Mucosa of gallbladder (tissue), 1 donor: ENCODE measurements at regions not wholly inside any gene's neighbourhood (a gene's known extent, or its start where the extent isn't known, plus 50 kb on each side); places are given as distances from the start of the nearest gene placed in this dataset.

ENCODE experiments used
- DNase-seq: peaks from one replicate; pipeline ENCODE4 v3.0.0-alpha.2; 2020; ENCODE audit warnings: low spot score
- donor health status: DM: no; HTN: no; CAD: no.

DNA sequence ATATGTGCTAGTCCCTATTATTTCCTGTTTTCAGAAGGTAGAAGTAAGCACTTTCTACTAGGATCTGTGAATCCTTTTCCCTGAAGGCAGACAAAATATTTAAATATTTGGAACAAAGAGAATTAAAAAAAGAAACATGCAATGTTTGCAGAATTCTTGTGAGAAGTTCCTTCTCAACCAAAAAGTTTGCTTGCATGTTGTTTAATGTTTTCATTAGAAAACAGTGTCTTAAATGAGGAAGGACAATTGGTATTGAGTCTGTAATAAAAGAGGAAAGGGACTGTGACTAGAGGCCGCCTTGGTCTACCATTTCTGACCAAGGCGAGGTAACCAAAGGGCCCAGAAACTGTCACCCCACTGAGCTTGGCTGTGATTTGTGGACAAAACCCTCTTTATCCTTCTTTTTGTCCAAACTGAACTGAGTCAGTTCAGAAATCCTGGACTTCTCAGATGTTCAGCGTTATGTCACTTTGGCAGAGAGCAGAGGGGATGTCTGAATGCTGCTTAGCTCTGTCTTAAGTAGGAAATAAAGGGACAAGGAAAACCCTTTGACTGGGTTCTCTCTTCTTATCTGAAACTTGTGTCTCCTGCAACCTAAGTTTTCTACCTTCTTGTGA lies 129.8 kb upstream of the CPM start:
- DNase-seq, result no peak

DNA sequence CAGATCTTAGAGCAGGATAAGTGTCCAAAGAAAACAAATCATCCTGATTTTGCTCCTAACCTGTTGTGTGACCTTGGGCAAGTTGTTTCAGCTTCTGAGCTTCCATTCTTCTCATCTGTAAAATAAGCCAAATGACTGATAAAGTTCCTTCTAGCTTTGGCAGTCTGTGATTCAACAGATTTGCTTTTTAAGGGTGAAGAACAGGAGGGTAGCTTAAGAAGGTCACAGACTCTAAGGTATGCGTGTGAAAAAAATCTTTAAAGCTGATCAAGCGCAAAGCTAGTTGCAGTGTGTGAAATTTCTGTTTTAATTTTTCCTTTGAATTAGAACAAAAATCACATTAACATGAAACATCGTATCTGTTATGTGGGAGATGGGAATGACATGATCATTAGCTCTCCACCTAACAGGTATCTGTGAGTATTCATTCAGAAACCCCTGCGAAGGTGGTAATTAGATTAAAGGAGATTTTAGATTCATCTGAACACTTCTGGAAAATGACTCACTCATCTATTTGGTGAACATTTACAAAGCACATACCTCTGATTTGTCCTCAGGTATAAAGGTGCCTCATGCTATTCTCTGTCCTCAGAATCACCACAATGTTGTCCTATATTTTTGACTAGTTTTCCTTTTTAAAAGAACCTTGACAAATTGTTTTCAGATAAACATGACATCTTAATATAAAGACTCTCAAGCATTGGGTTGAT lies 131.9 kb upstream of the CPM start:
- no peak for DNase-seq

GRCh38 chr12:69065775-69066174 lies 132.8 kb upstream of the CPM start:
- DNase-seq, result no peak

GRCh38 chr12:69066492-69067373 lies 133.8 kb upstream of the CPM start:
- DNase-seq, result no peak

DNA sequence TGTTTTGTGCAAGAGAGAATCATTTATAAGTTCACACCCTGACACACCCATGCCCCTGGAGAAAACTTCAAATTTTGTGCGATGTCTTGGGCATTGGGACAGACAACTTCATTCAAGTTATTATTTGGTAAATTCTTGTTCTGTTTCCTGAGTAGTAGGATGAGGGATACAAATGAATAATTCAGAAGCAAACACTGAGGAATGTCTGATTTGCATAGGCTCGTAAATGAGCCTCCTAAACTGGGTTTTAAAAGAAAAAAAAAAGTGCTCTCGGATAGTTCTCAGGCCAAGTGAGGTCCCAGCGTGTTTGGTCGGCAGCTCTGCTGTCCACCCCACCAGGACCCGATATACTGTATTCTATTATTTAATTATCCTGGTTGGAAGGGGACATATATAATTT lies 134.7 kb upstream of the CPM start:
- no peak for DNase-seq

GRCh38 chr12:69068448-69068847 lies 135.5 kb upstream of the CPM start:
- DNase-seq, result peak; percentile 78

DNA sequence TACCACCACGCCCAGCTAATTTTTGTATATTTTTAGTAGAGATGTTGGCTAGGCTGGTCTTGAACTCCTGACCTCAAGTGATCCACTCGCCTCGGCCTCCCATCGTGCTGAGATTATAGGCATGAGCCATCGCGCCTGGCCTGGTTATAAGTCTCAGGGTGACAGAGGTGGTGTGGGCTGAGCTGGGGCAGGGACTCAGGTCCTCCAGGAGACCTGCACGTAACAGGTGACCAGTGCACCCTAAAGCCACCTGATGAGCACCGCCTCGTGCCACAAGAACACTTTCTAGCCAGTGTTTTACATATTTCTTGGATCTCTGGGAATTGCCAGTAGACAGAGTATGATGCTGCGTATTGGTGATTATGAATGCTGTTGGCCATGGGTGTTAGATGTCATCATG lies 136.5 kb upstream of the CPM start:
- no peak for DNase-seq

- DNase-seq, result peak; percentile 72
Observed at GRCh38 chr12:69070319-69071090, 137.5 kb upstream of the CPM start.

DNA sequence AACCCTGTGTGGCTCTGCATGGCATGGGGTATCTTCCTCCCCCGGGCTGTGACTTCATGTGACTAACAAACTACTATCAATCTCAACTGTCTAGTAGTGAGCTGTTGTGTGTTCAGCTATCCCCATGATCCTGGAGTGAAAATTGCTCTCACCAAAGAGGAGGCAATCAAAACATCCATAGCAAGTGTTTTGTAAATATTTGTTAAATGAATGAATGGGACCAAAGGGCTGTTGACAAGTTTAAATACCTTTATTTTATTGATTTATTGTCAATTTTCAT lies 138.1 kb upstream of the CPM start:
- DNase-seq, result no peak

- DNase-seq, result no peak
Observed at GRCh38 chr12:69073035-69073434, 140.1 kb upstream of the CPM start.

GRCh38 chr12:69074556-69075349 lies 141.8 kb upstream of the CPM start:
- DNase-seq, result no peak

DNA sequence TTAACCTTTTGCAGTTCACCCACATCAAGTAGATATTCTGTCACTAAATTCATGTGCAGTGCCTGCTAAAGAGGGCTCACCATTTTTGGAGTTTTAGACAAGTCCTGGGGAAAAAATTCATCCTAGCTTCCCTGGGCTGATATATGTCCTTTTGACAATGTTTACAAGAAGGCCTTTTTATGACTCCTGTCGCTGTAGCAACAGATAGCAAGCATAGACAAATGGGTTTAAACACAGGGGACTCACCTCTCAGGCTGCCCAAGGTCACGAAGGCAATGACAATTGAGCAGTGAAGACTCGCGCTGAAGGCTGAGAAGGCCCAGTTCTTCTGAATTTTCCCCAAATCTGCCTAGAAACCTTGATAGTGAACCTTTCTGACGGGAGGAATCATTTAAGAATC lies 150.7 kb upstream of the CPM start:
- DNase-seq, result no peak

- DNase-seq, result no peak
Observed at GRCh38 chr12:69084816-69085378, 151.9 kb upstream of the CPM start.

DNA sequence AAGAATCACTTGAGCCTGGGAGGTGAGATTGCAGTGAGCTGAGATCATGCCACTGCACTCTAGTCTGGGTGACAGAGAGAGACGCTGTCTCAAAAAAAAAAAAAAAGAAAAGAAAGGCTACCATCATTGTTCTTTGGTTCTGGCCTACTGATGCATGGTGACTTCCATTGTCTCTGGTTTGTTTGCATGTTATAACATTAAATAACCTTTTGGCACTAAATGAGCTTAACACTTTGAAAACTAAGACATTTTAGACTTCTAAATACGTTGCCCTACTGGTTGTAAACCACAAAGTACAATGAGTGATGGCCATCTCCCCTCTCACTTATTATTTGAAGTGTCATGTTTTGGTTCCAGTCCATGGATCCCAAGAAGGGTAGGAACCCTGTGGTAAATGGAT lies 152.9 kb upstream of the CPM start:
- no peak for DNase-seq

- no peak for DNase-seq
Observed at GRCh38 chr12:69087986-69088385, 151.4 kb upstream of the CPSF6 start.

GRCh38 chr12:69090722-69091121 lies 148.6 kb upstream of the CPSF6 start:
- DNase-seq, result no peak

DNA sequence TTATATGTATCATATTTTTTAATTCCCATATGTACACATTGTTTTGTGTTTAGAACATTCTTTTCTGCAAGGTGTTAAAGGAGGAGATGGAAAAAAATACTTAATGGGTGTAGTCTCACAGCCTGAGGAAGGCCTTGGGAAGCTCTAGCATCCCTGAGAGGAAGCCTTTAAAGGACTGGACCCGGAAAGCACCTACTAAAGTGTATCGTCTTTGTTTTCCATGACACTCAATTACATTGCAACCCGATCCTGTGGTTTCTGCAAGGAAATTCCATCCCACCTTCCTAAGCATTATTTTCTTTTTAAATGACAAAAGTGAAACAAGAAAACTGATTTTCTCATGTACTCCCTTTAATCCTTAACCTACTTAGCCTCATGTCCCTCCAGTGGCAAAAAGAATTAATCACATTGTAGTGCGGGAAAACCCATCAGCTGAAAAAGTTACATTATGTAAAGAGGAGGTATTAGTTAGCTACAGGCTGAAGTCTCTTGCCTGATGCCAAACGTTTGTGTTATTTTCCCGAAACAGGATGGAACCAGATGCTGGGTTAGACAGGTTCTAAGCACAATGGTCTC lies 147.8 kb upstream of the CPSF6 start:
- DNase-seq, result no peak

GRCh38 chr12:69092137-69092536 lies 147.2 kb upstream of the CPSF6 start:
- no peak for DNase-seq

- DNase-seq, result no peak
Observed at GRCh38 chr12:69094606-69095216, 144.7 kb upstream of the CPSF6 start.

DNA sequence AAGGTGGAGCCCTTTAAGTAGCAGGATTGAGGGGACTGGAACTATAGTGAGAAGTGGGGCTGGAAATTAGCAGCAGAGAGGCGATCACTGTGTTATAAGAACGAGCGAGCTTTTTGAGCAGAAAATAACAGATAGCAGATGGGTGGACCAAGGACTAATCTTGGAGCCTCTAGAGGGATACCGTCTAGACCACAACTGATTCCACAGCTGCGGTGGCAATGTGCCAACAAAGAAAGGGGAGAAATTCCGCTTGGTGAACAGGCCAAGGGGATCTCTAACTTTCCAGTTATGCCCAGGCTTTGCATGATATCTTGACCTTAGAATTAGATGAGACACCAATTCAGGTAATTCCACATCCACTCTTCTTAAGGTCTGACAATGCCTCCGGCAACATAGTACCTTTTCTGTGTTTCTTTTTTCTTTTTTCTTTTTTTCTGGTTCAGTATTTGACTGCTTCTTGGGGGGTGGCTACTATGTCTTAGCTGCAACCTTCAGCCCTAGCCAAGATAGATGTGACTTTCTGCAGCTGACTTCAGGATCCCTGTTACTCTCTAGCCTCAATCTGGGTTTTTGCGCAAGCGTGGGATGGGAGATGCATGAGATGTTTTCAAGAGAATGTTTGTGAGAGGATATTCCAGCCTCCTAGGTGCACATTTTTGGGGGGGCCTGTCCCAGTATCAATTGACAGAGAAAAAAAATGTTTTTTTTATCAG lies 143.4 kb upstream of the CPSF6 start:
- no peak for DNase-seq
